Amniotic stem cell (primary cell): ENCODE measurements at regions not wholly inside any gene's neighbourhood (a gene's known extent, or its start where the extent isn't known, plus 50 kb on each side); places are given as distances from the start of the nearest gene placed in this dataset.

Source experiments
- DNase-seq: peaks from one replicate; lab custom pipeline; 2025; lab: John Stamatoyannopoulos, UW

DNA sequence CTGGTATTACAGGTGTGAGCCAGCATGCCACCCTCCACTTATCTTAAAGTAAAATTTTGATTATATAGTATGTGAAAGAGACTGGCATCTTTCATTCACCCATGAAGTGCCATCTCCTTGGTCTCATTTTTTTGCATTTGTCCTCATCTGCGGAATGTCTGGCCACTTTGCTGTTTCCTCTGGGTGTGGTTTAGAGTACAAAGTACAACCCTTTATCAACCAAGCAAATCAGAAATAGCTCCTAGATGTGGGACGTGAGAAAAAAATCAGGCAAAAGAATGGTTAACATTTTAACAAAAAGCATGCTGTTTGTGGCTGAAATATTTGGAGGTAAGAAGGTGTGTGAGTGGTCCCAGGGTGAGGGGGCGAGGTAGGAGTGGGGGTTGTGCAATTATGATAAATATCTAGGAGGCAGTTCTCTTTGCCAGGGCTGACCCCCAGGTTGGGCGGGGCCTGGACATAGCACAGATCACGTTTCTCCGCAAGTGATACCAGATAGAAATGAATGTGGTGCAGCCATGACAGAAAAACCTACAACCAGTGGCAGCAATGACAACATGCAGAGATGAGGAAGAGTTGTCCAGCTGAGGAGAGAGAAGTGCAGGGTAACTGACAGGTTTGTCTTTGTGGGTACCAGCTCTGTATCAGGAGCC is 115.8 kb upstream of the SERTAD2 start:
- DNase-seq = no peak

DNA sequence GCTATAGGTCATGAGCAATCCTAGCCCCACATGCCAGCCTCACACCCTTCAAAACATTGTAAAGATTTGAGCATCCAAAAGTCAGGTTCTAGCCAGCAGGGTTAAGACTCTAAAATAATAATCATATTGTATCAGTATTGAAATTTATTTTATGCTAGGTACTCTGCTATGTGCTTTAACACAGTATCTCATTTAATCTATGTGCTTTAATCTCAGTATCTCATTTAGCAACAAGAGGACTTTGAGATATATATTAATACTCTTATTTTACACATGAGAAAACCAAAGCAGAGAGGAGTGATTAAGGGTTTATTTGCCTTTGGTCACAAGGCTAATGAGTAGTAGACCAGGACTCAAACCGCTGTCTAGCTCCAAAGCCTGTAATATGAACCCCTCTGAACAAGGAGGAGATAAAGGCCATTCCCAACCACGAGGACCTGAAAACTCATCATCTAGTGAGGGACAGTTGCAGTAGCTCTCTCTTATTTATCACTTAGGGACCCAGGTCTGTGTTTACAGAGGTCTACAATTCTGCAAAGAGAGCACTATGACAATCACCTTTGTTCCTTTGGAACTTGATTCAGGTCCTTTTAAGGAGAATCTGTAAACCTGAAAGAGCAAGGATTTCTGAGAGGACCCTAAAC is 116.5 kb upstream of the SERTAD2 start:
- no peak for DNase-seq

GRCh38 chr2:64770781-64771334 is 117.1 kb upstream of the SERTAD2 start:
- peak; percentile 36 for DNase-seq

DNA sequence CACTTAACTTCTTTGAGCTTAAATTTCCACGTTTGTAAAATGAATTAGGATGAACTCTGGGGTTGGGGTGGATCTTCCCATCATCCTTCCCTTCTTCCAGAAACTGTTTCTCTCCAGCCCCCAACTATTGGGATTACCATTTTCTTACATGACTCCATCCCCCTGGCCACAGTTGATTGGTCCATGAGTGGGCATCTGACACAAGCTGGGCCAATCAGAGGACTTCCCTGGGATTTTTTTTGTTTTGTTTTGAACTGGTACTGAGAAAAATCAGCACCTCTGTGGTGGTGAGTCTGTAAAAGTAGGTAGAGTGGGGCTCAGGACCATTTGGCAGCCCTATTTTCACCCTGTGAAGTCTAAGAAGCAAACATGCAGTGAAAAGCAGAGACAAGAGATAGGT is 118.0 kb upstream of the SERTAD2 start:
- no peak for DNase-seq

DNA sequence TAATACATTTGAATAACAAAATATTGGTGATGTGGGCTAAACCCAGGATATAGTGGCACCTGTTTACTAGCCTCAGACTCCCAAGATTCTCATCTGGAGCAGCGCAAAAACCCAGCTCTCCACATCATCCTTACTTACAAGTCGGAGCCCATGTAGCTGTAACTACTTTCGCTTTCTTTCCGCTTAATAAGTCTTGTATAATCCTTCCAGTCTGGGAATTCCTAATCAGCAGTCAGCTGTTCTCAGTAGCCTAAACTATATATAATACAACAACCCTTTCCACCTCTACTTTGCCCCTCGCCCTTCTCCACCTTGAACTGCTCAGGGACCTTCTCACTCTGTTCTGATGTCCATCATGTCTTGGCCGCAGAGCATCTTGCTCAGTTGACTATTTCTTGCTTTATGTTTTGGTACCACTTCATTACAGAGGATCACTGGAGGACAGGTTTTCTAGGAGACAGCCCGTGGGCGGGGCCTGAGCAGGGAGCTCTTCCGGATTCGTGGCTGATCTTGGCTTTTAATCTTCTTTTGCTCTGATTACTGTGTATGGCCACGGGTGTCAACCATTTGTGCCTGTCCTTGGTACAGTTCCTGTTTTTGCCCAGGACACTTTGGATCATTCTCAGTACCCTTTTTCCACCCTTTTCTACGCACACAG is 119.9 kb upstream of the SERTAD2 start:
- no peak for DNase-seq

DNA sequence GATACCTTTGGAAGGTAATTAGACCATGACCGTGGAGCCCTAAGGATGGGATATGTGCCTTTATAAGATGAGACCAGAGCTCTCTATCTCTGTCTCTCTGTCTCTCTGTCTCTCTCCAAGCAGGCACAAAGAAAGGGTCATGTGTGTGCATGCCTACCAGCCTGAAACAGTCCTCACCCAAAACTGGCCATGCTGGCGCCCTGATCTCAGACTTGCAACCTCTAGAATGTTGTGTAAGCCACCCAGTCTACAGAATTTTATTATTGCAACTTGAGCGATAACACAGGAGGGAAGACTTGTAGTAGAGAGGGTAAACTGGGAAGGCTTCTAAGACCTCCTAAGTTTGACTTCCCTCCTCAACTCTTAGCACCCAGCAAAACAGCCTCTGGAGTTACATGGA is 124.1 kb upstream of the SERTAD2 start:
- no peak for DNase-seq

- peak; percentile 79 for DNase-seq
Measured at GRCh38 chr2:64779117-64779690, 125.5 kb upstream of the SERTAD2 start.

- no peak for DNase-seq
Measured at GRCh38 chr2:64780041-64780440, 126.3 kb upstream of the SERTAD2 start.

GRCh38 chr2:64781711-64782390 is 128.1 kb upstream of the SERTAD2 start:
- DNase-seq = no peak

GRCh38 chr2:64784168-64785061 is 130.7 kb upstream of the SERTAD2 start:
- DNase-seq = no peak

- no peak for DNase-seq
Measured at GRCh38 chr2:64785245-64785644, 131.5 kb upstream of the SERTAD2 start.

DNA sequence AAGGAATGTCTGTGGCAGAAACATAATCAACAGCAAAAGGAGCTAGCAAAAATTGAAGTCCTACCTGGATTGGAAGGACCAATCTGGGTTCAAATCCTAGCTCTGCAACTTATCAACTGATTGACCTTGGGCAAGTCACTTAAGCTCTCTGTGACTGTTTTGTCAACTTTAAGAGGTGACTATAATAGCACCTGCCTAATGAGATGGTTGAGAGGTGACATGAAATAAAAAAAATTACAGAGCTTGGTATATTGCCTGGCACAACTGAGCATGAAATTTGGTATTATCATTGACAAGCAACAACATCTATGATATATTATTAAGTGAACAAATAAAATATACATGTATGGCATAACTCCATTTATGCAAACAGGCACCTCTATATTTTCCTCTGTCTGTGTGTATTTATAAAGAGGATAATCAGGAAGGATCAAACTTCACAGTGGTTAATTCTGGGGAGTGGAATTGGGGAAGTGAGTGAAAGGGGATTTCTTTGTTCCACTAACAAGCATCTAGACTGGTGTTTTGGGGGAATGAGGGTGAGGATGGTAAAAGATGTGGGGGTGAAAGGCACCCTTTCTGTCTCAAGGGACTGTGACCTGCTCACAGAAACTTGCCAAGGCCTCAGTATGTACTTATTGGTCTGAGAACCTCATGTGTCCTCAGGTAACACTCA is 132.8 kb upstream of the SERTAD2 start:
- DNase-seq = no peak

GRCh38 chr2:64787019-64787365 is 133.3 kb upstream of the SERTAD2 start:
- no peak for DNase-seq

- no peak for DNase-seq
Measured at GRCh38 chr2:64787698-64788097, 134.0 kb upstream of the SERTAD2 start.

DNA sequence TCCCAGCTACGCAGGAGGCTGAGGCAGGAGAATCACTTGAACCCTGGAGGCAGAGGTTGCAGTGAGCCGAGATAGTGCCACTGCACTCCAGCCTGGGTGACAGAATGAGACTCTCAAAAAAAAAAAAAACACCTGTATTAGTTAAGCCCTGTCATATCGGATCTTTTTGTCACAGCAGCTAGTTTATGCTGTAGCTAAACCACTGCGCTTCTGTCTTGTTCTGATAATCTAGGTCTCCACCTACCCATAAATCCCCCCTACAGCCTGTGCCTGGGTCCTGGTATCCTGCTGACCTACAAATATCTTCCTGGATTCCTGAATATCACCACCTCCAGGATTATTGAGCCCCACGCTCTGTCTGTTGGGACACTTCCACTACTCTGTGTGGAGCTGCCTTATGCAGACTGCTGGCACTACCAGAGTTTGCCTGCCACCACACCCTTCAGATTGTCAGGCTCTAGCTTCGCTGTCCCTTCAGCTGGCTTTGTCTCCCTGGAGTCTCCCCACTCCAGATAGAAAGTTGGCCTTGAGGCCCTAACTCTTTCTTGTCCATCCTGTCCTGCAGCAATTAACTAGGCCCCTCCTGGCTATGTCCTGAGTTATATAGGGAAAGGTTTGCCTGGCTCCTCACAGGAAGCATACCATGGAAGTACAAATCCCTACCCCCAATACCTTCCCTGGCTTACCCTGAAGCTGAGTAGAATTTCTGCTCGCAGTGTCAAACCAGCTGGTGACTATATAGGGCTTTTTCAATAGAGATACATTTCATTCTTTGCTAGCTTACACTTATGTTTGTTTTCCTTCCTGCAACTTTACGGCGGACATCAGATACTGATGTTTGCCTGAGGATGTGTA is 136.0 kb upstream of the SERTAD2 start:
- DNase-seq = no peak

GRCh38 chr2:64792300-64792699 is 138.6 kb upstream of the SERTAD2 start:
- no peak for DNase-seq

DNA sequence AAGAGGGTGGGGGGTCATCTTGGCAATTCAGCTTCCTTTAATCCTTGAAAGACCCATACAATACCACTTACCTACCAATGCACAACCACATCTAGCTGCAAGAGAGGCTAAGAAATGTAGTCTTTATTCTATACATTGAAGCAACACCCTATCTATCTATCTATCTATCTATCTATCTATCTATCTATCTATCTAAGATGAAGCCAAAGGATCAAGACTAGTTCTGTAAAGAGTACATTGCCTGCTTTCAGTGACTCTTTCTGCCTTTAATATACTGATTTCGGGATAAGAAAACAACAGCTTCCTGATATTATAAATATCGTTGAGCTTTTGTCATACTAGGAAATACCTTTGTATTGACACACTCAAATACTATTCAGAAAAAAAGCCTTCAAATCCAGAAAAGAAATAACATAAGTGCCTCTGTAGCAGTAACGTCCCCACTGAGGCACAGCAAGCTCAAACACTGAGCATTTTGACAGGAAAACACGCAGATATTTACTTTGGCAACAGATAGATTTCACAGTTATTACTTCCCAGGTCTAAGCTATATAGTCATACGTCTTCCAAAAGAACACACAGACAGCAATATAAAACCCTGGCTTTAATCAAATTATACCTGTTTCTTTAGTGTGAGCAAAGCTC is 139.4 kb upstream of the SERTAD2 start:
- DNase-seq = no peak

GRCh38 chr2:64793701-64794100 is 140.0 kb upstream of the SERTAD2 start:
- no peak for DNase-seq

- no peak for DNase-seq
Measured at GRCh38 chr2:64794426-64794995, 140.8 kb upstream of the SERTAD2 start.
